Prostate gland (tissue), 2 donors: ENCODE measurements at regions not wholly inside any gene's neighbourhood (a gene's known extent, or its start where the extent isn't known, plus 50 kb on each side); places are given as distances from the start of the nearest gene placed in this dataset.

Source experiments
- CTCF ChIP-seq, 4 experiments: fragments of 200-600 bp in 2 of 4; fragments of 450-650 bp in 2 of 4; sonication (generic) in 2 of 4; IDR thresholded peaks; 1 replicate in 3 of 4; 2 replicates in 1 of 4; pipeline ENCODE4 v1.5.1; 2016 to 2019; ENCODE audit warnings: antibody characterized with exemption in 4 of 4, mild to moderate bottlenecking in 2 of 4, moderate library complexity in 2 of 4
- POLR2A ChIP-seq: fragments of 450-650 bp; IDR thresholded peaks from one replicate; pipeline ENCODE4 v1.6.1; 2016; ENCODE audit warnings: antibody characterized with exemption, mild to moderate bottlenecking

- no peak for TF ChIP-seq CTCF (IDR thresholded peaks at IDR 0.05)
- no peak for TF ChIP-seq POLR2A
Measured at GRCh38 chr5:164941132-164941531, 1435.7 kb downstream of the MAT2B start.
